Osteocyte (in vitro differentiated cells): ENCODE measurements at regions not wholly inside any gene's neighbourhood (a gene's known extent, or its start where the extent isn't known, plus 50 kb on each side); places are given as distances from the start of the nearest gene placed in this dataset.

Experiments
- DNase-seq: peaks from one replicate; pipeline ENCODE4 v3.0.0; 2021; ENCODE audit warnings: mixed read lengths; ENCODE audit not compliant: unreplicated experiment; ENCODE audit errors: extremely low spot score
- H3K27ac Mint-ChIP-seq: one replicate; pipeline ENCODE4 v1.8.0; 2021; ENCODE audit warnings: mild to moderate bottlenecking, mixed read lengths; ENCODE audit not compliant: unreplicated experiment
- H3K27me3 Mint-ChIP-seq: one replicate; pipeline ENCODE4 v1.8.0; 2021; ENCODE audit warnings: mixed read lengths; ENCODE audit not compliant: unreplicated experiment
- H3K36me3 Mint-ChIP-seq: one replicate; pipeline ENCODE4 v1.8.0; 2021; ENCODE audit warnings: mixed read lengths; ENCODE audit not compliant: unreplicated experiment
- H3K4me1 Mint-ChIP-seq: one replicate; pipeline ENCODE4 v1.8.0; 2021; ENCODE audit warnings: mixed read lengths; ENCODE audit not compliant: unreplicated experiment
- H3K4me3 Mint-ChIP-seq: one replicate; pipeline ENCODE4 v1.8.0; 2021; ENCODE audit warnings: mild to moderate bottlenecking, moderate library complexity, mixed read lengths; ENCODE audit not compliant: unreplicated experiment
- H3K9me3 Mint-ChIP-seq: one replicate; pipeline ENCODE4 v1.8.0; 2021; ENCODE audit warnings: mixed read lengths; ENCODE audit not compliant: unreplicated experiment
- TF ChIP-seq, protein P1 (sequence below): fragments of 200-600 bp; sonication (generic); IDR thresholded peaks from 2 replicates; pipeline ENCODE4 v1.5.0; 2021; ENCODE audit warnings: antibody characterized with exemption, mild to moderate bottlenecking, moderate library complexity

DNA sequence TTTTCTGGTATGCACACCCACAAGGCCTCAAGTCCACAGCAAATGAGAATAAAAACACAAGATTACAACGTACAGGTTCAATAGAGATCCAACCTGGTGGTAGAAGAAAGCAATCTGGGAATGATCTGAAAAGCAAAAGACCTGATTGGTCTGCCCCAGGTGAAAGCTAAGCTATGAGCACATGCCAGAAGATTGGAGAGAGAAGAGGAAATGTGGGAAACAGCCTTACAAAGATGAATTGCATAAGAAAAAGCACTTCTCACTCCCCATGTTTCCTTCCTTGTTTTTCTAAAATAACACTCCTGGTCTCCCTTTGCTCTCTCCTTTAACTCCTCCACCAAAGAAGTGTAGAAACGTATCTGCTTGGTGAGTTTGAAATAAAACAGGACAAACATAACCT, 77.3 kb upstream of the ANO6 start:
- Mint-ChIP-seq H3K9me3 (peaks cover 10% of the 10 kb centered on the region), H3K4me3 (no peak overlapping the region), H3K27ac (no peak overlapping the region), H3K36me3 (no peaks in the 10 kb centered on the region), H3K27me3 (peaks cover 36% of the 10 kb centered on the region), H3K4me1 (no peaks in the 10 kb centered on the region)
- TF ChIP-seq, protein P1, sequence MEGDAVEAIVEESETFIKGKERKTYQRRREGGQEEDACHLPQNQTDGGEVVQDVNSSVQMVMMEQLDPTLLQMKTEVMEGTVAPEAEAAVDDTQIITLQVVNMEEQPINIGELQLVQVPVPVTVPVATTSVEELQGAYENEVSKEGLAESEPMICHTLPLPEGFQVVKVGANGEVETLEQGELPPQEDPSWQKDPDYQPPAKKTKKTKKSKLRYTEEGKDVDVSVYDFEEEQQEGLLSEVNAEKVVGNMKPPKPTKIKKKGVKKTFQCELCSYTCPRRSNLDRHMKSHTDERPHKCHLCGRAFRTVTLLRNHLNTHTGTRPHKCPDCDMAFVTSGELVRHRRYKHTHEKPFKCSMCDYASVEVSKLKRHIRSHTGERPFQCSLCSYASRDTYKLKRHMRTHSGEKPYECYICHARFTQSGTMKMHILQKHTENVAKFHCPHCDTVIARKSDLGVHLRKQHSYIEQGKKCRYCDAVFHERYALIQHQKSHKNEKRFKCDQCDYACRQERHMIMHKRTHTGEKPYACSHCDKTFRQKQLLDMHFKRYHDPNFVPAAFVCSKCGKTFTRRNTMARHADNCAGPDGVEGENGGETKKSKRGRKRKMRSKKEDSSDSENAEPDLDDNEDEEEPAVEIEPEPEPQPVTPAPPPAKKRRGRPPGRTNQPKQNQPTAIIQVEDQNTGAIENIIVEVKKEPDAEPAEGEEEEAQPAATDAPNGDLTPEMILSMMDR, result no peak
- DNase-seq, result no peak

DNA sequence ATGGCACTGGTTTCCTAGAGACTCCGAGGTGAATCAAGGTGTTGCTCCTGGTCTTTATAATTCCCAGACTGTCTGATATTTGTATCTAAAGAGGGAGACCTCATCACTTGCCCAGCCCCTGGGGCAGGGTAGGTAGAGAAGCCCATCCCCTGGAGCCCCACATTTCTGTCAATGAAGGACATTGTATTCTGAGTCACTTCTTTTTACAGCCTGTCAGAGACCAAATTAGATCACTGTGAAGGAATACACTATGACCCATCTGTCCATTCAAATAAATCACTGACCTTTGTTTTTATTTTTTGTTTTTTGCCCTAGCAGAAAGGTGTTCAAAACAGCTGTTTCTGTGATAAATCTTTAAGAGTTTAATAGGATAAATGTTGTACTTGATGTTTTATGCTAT, 67.9 kb upstream of the ANO6 start:
- H3K36me3 Mint-ChIP-seq, result no peaks in the 10 kb centered on the region
- peaks cover 23% of the 10 kb centered on the region for H3K9me3 Mint-ChIP-seq
- H3K4me3 Mint-ChIP-seq, result no peak overlapping the region
- no peak for DNase-seq
- TF ChIP-seq, protein P1, result no peak
- no peaks in the 10 kb centered on the region for H3K4me1 Mint-ChIP-seq
- H3K27me3 Mint-ChIP-seq, result peaks cover 28% of the 10 kb centered on the region
- no peak overlapping the region for H3K27ac Mint-ChIP-seq

DNA sequence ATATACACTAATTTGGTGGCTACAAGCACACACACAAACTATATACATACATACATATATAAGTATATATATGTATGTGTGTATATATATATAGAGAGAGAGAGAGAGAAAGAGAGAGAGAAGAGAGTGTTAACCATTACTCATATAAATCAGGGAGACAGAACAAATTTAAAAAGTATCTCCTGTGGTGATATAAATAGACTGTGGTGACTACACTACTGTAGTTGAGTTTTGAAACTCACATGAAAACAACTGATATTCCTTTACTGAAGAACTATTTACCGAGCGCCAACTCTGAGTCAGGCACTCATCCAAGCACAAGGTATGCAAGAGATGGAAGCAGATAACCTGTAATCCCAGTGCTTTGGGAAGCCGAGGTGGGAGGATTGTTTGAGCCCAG, 67.3 kb upstream of the ANO6 start:
- no peak overlapping the region for H3K4me3 Mint-ChIP-seq
- H3K36me3 Mint-ChIP-seq, result no peaks in the 10 kb centered on the region
- TF ChIP-seq, protein P1, result no peak
- H3K27ac Mint-ChIP-seq, result no peak overlapping the region
- no peaks in the 10 kb centered on the region for H3K4me1 Mint-ChIP-seq
- H3K27me3 Mint-ChIP-seq, result peaks cover 28% of the 10 kb centered on the region
- peaks cover 23% of the 10 kb centered on the region for H3K9me3 Mint-ChIP-seq
- DNase-seq, result no peak

DNA sequence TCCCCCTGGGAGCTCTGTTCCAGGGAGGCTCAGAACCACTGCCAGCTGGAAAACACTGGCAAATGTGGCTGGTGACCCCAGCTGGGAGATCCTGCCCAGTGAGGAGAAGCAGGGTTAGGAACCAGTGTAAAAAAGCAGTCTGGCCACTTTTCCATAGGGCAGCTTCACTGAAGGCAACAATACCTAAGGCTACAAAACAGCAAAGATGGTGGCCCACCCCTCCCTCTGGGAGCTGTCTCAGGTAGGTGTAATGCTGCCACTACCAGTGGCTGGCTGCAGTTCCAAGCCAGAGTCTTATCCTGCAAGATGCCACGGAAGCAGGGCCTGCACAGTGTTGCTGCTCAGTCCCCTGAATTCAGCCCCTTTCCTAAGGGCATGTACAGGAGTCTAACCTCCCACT, 50.6 kb upstream of the ANO6 start:
- Mint-ChIP-seq H3K36me3 (no peaks in the 10 kb centered on the region), H3K9me3 (peaks cover 31% of the 10 kb centered on the region), H3K27ac (no peak overlapping the region), H3K4me1 (no peaks in the 10 kb centered on the region), H3K4me3 (no peak overlapping the region), H3K27me3 (peaks cover 24% of the 10 kb centered on the region)
- no peak for DNase-seq
- TF ChIP-seq, protein P1, result no peak

DNA sequence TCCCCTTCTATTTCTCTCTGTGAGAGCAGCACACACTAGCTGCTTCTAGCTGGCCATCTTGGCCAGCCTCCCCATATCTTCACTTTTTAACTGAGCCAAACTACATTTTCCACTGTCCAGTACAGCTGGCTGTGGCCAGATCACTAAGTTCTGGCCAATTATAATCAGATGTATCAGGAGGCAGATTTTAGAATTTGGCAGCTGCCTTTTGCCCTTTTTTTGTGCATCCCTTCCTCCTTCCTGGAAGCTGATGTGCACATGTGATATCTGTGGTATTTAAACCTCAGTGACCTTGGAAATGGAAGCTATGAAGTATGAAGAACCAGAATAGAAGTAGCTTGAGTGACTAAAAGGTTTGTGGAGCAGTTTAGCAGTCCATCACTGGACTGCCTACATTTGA, 49.8 kb upstream of the ANO6 start:
- H3K27me3 Mint-ChIP-seq, result peaks cover 20% of the 10 kb centered on the region
- H3K4me1 Mint-ChIP-seq, result no peaks in the 10 kb centered on the region
- no peak overlapping the region for H3K4me3 Mint-ChIP-seq
- DNase-seq, result no peak
- H3K36me3 Mint-ChIP-seq, result no peaks in the 10 kb centered on the region
- peaks cover 26% of the 10 kb centered on the region for H3K9me3 Mint-ChIP-seq
- no peak overlapping the region for H3K27ac Mint-ChIP-seq
- TF ChIP-seq, protein P1, result no peak
